ES-I3 (cell line): ENCODE measurements at regions not wholly inside any gene's neighbourhood (a gene's known extent, or its start where the extent isn't known, plus 50 kb on each side); places are given as distances from the start of the nearest gene placed in this dataset.

Source experiments
- H3K36me3 ChIP-seq: 2 replicates; pipeline ENCODE4 v1.6.1; 2013; ENCODE audit warnings: mild to moderate bottlenecking, low read length, control low read depth, moderate library complexity; ENCODE audit not compliant: insufficient read depth
- H3K4me1 ChIP-seq: 2 replicates; pipeline ENCODE4 v1.6.1; 2013; ENCODE audit warnings: mild to moderate bottlenecking, control low read depth, low read length; ENCODE audit not compliant: insufficient read depth
- H3K9ac ChIP-seq: 2 replicates; pipeline ENCODE4 v1.6.1; 2013; ENCODE audit warnings: low read depth, mild to moderate bottlenecking, low read length, moderate library complexity
- H3K9me3 ChIP-seq: 2 replicates; pipeline ENCODE4 v1.6.1; 2013; ENCODE audit warnings: mild to moderate bottlenecking, low read length, moderate library complexity; ENCODE audit not compliant: control insufficient read depth, insufficient read depth

GRCh38 chr5:96340357-96340756 is 92.7 kb downstream of the PCSK1 start:
- Histone ChIP-seq H3K9ac (no peak overlapping the region), H3K9me3 (no peaks in the 10 kb centered on the region), H3K36me3 (no peaks in the 10 kb centered on the region), H3K4me1 (no peaks in the 10 kb centered on the region)

GRCh38 chr5:96339862-96340261 is 93.2 kb downstream of the PCSK1 start:
- Histone ChIP-seq H3K36me3 (no peaks in the 10 kb centered on the region), H3K9me3 (no peaks in the 10 kb centered on the region), H3K4me1 (no peaks in the 10 kb centered on the region), H3K9ac (no peak overlapping the region)

- H3K4me1 ChIP-seq = no peaks in the 10 kb centered on the region
Measured at GRCh38 chr5:96338624-96339415, 94.2 kb downstream of the PCSK1 start.

GRCh38 chr5:96338091-96338490 is 95.0 kb downstream of the PCSK1 start:
- Histone ChIP-seq H3K9me3 (no peaks in the 10 kb centered on the region), H3K4me1 (no peaks in the 10 kb centered on the region), H3K9ac (no peak overlapping the region), H3K36me3 (no peaks in the 10 kb centered on the region)

More at GRCh38 chr5:96338624-96339415, 94.2 kb downstream of the PCSK1 start:
- no peaks in the 10 kb centered on the region for H3K9me3 ChIP-seq
- H3K9ac ChIP-seq = no peak overlapping the region
- no peaks in the 10 kb centered on the region for H3K36me3 ChIP-seq

GRCh38 chr5:96337048-96337781 is 95.8 kb downstream of the PCSK1 start:
- H3K4me1 ChIP-seq = no peaks in the 10 kb centered on the region
- no peaks in the 10 kb centered on the region for H3K36me3 ChIP-seq
- H3K9me3 ChIP-seq = no peaks in the 10 kb centered on the region
- no peak overlapping the region for H3K9ac ChIP-seq

GRCh38 chr5:96336351-96336985 is 96.6 kb downstream of the PCSK1 start:
- H3K9me3 ChIP-seq = no peaks in the 10 kb centered on the region
- no peaks in the 10 kb centered on the region for H3K36me3 ChIP-seq
- no peaks in the 10 kb centered on the region for H3K4me1 ChIP-seq
- peak overlapping the region; percentile 1; the same call in 1 of the 2 replicates for H3K9ac ChIP-seq

GRCh38 chr5:96335873-96336272 is 97.2 kb downstream of the PCSK1 start:
- H3K9me3 ChIP-seq = no peaks in the 10 kb centered on the region
- H3K9ac ChIP-seq = peak overlapping the region; percentile 1; the same call in 1 of the 2 replicates
- no peaks in the 10 kb centered on the region for H3K36me3 ChIP-seq
- no peaks in the 10 kb centered on the region for H3K4me1 ChIP-seq

GRCh38 chr5:96333391-96333790 is 99.7 kb downstream of the PCSK1 start:
- Histone ChIP-seq H3K36me3 (no peaks in the 10 kb centered on the region), H3K9me3 (no peaks in the 10 kb centered on the region), H3K9ac (no peak overlapping the region), H3K4me1 (no peaks in the 10 kb centered on the region)

GRCh38 chr5:96332535-96333366 is 100.3 kb downstream of the PCSK1 start:
- no peaks in the 10 kb centered on the region; the same call in 1 of the 2 replicates for H3K9me3 ChIP-seq
- H3K9ac ChIP-seq = no peak overlapping the region
- H3K4me1 ChIP-seq = no peaks in the 10 kb centered on the region

GRCh38 chr5:96331681-96332361 is 101.2 kb downstream of the PCSK1 start:
- no peaks in the 10 kb centered on the region for H3K36me3 ChIP-seq
- H3K9ac ChIP-seq = no peak overlapping the region
- no peaks in the 10 kb centered on the region for H3K4me1 ChIP-seq
- no peaks in the 10 kb centered on the region; the same call in 1 of the 2 replicates for H3K9me3 ChIP-seq

More at GRCh38 chr5:96332535-96333366, 100.3 kb downstream of the PCSK1 start:
- no peaks in the 10 kb centered on the region for H3K36me3 ChIP-seq

- no peaks in the 10 kb centered on the region for H3K36me3 ChIP-seq
Measured at GRCh38 chr5:96331210-96331609, 101.8 kb downstream of the PCSK1 start.

GRCh38 chr5:96330530-96331140 is 102.4 kb downstream of the PCSK1 start:
- Histone ChIP-seq H3K9ac (no peak overlapping the region), H3K4me1 (no peaks in the 10 kb centered on the region), H3K9me3 (no peaks in the 10 kb centered on the region; the same call in 1 of the 2 replicates)

More at GRCh38 chr5:96331210-96331609, 101.8 kb downstream of the PCSK1 start:
- Histone ChIP-seq H3K4me1 (no peaks in the 10 kb centered on the region), H3K9ac (no peak overlapping the region), H3K9me3 (no peaks in the 10 kb centered on the region; the same call in 1 of the 2 replicates)

GRCh38 chr5:96329886-96330529 is 103.0 kb downstream of the PCSK1 start:
- no peak overlapping the region for H3K9ac ChIP-seq
- no peaks in the 10 kb centered on the region for H3K4me1 ChIP-seq
- H3K9me3 ChIP-seq = no peaks in the 10 kb centered on the region; the same call in 1 of the 2 replicates
- no peaks in the 10 kb centered on the region for H3K36me3 ChIP-seq

More at GRCh38 chr5:96330530-96331140, 102.4 kb downstream of the PCSK1 start:
- no peaks in the 10 kb centered on the region for H3K36me3 ChIP-seq
